Parathyroid adenoma (tissue), 2 donors: ENCODE measurements at regions not wholly inside any gene's neighbourhood (a gene's known extent, or its start where the extent isn't known, plus 50 kb on each side); places are given as distances from the start of the nearest gene placed in this dataset.

Experiments
- H2AFZ ChIP-seq: fragments of 300-600 bp; sonication (generic); one replicate; pipeline ENCODE4 v1.7.0; 2017; ENCODE audit warnings: antibody characterized with exemption, mild to moderate bottlenecking
- H3K27ac ChIP-seq: fragments of 300-600 bp; sonication (generic); one replicate; pipeline ENCODE4 v1.7.0; 2017
- H3K27me3 ChIP-seq: fragments of 300-600 bp; sonication (generic); one replicate; pipeline ENCODE4 v1.7.0; 2017; ENCODE audit warnings: low read length; ENCODE audit not compliant: control insufficient read depth, insufficient read depth
- H3K36me3 ChIP-seq: fragments of 300-600 bp; sonication (generic); one replicate; pipeline ENCODE4 v1.7.0; 2017; ENCODE audit warnings: low read length; ENCODE audit not compliant: control insufficient read depth, insufficient read depth
- H3K4me1 ChIP-seq: fragments of 300-600 bp; sonication (generic); one replicate; pipeline ENCODE4 v1.7.0; 2017; ENCODE audit warnings: control low read depth
- H3K4me2 ChIP-seq: fragments of 300-600 bp; sonication (generic); one replicate; pipeline ENCODE4 v1.7.0; 2017; ENCODE audit warnings: low read length
- H3K4me3 ChIP-seq: fragments of 300-600 bp; sonication (generic); one replicate; pipeline ENCODE4 v1.7.0; 2017; ENCODE audit warnings: low read depth, low read length
- H3K79me2 ChIP-seq: fragments of 300-600 bp; sonication (generic); one replicate; pipeline ENCODE4 v1.7.0; 2017; ENCODE audit warnings: control low read depth
- H3K9ac ChIP-seq: fragments of 300-600 bp; sonication (generic); one replicate; pipeline ENCODE4 v1.7.0; 2017; ENCODE audit warnings: mild to moderate bottlenecking
- H3K9me3 ChIP-seq: fragments of 300-600 bp; sonication (generic); one replicate; pipeline ENCODE4 v1.7.0; 2017; ENCODE audit warnings: low read length; ENCODE audit not compliant: control insufficient read depth
- CTCF ChIP-seq: fragments of 300-600 bp; sonication (generic); IDR thresholded peaks from one replicate; pipeline ENCODE4 v1.7.0; 2017; ENCODE audit warnings: antibody characterized with exemption, mild to moderate bottlenecking
- donor health status: primary hyperparathyroidism.

- no peaks in the 10 kb centered on the region for H3K36me3 ChIP-seq
- no peak overlapping the region for H3K9ac ChIP-seq
These were observed 82.5 kb downstream of the SOX2 start for GRCh38 chr3:181794011-181794790.

GRCh38 chr3:181796641-181797040 lies 84.9 kb downstream of the SOX2 start:
- no peak for TF ChIP-seq CTCF
- Histone ChIP-seq H3K4me2 (no peak overlapping the region), H3K27ac (no peak overlapping the region)

More at GRCh38 chr3:181794011-181794790, 82.5 kb downstream of the SOX2 start:
- Histone ChIP-seq H2AFZ (no peak overlapping the region), H3K4me2 (no peak overlapping the region), H3K9me3 (no peaks in the 10 kb centered on the region), H3K27me3 (no peaks in the 10 kb centered on the region), H3K79me2 (no peaks in the 10 kb centered on the region), H3K4me1 (no peaks in the 10 kb centered on the region), H3K4me3 (no peak overlapping the region), H3K27ac (no peak overlapping the region)
- no peak for TF ChIP-seq CTCF

GRCh38 chr3:181797431-181797830 lies 85.7 kb downstream of the SOX2 start:
- Histone ChIP-seq H3K79me2 (no peaks in the 10 kb centered on the region), H2AFZ (no peak overlapping the region), H3K36me3 (no peaks in the 10 kb centered on the region), H3K4me3 (no peak overlapping the region), H3K4me2 (no peak overlapping the region), H3K4me1 (no peaks in the 10 kb centered on the region), H3K9me3 (no peaks in the 10 kb centered on the region), H3K9ac (no peak overlapping the region), H3K27me3 (no peaks in the 10 kb centered on the region), H3K27ac (no peak overlapping the region)
- TF ChIP-seq CTCF, result no peak

More at GRCh38 chr3:181796641-181797040, 84.9 kb downstream of the SOX2 start:
- Histone ChIP-seq H2AFZ (no peak overlapping the region), H3K79me2 (no peaks in the 10 kb centered on the region), H3K27me3 (no peaks in the 10 kb centered on the region), H3K9me3 (no peaks in the 10 kb centered on the region), H3K9ac (no peak overlapping the region), H3K4me1 (no peaks in the 10 kb centered on the region), H3K4me3 (no peak overlapping the region), H3K36me3 (no peaks in the 10 kb centered on the region)

- Histone ChIP-seq H3K4me3 (no peak overlapping the region), H2AFZ (no peak overlapping the region), H3K27ac (no peak overlapping the region), H3K27me3 (no peaks in the 10 kb centered on the region), H3K9ac (no peak overlapping the region), H3K4me2 (no peak overlapping the region), H3K79me2 (no peaks in the 10 kb centered on the region), H3K4me1 (no peaks in the 10 kb centered on the region), H3K36me3 (no peaks in the 10 kb centered on the region), H3K9me3 (no peaks in the 10 kb centered on the region)
- TF ChIP-seq CTCF, result no peak
These were observed 94.0 kb downstream of the SOX2 start for GRCh38 chr3:181805703-181806102.

GRCh38 chr3:181808053-181808452 lies 96.3 kb downstream of the SOX2 start:
- no peak overlapping the region for H3K4me3 ChIP-seq
- H3K4me1 ChIP-seq, result no peaks in the 10 kb centered on the region
- H3K36me3 ChIP-seq, result no peaks in the 10 kb centered on the region
- H3K27ac ChIP-seq, result no peak overlapping the region
- no peaks in the 10 kb centered on the region for H3K79me2 ChIP-seq
- H3K4me2 ChIP-seq, result no peak overlapping the region
- no peak overlapping the region for H3K9ac ChIP-seq
- H3K9me3 ChIP-seq, result no peaks in the 10 kb centered on the region
- TF ChIP-seq CTCF, result no peak
- no peaks in the 10 kb centered on the region for H3K27me3 ChIP-seq
- H2AFZ ChIP-seq, result no peak overlapping the region
